ENCODE measurements at regions not wholly inside any gene's neighbourhood (a gene's known extent, or its start where the extent isn't known, plus 50 kb on each side); places are given as distances from the start of the nearest gene placed in this dataset.

DNA sequence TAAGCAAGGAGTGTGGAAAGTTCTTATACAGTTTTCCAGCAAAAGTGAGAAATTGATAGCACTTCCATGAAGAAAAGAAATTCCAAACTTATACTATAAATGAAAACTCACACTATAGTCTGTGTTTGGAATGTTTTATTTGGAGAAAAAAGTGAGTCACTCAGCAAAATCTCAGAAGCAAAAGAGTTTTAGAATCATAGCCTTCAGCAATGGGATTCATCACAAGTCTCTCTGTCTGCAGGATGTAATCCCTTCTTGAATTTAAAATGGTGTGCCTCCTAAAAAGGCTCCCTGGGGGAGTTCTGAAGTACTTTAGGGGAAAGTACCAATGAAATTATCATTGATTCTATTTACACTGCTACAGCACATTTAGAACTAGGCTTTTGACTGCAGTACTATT is 756.4 kb downstream of the XPNPEP1 start:
- no peak for DNase-seq (ENCODE audit: extremely low spot score)
- no peaks in the 10 kb centered on the region for H3K36me3 ChIP-seq
- no peak overlapping the region for H3K4me3 ChIP-seq
- intact Hi-C loops (cut with DNase I): no loop called here
- TF ChIP-seq, protein P1, sequence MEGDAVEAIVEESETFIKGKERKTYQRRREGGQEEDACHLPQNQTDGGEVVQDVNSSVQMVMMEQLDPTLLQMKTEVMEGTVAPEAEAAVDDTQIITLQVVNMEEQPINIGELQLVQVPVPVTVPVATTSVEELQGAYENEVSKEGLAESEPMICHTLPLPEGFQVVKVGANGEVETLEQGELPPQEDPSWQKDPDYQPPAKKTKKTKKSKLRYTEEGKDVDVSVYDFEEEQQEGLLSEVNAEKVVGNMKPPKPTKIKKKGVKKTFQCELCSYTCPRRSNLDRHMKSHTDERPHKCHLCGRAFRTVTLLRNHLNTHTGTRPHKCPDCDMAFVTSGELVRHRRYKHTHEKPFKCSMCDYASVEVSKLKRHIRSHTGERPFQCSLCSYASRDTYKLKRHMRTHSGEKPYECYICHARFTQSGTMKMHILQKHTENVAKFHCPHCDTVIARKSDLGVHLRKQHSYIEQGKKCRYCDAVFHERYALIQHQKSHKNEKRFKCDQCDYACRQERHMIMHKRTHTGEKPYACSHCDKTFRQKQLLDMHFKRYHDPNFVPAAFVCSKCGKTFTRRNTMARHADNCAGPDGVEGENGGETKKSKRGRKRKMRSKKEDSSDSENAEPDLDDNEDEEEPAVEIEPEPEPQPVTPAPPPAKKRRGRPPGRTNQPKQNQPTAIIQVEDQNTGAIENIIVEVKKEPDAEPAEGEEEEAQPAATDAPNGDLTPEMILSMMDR (IDR thresholded peaks at IDR 0.05): no peak
- TF ChIP-seq POLR2A (IDR thresholded peaks at IDR 0.05; ENCODE audit: low read depth): no peak
- no peak for TF ChIP-seq POLR2AphosphoS5 (IDR thresholded peaks at IDR 0.05)
- no peak for TF ChIP-seq EP300 (IDR thresholded peaks at IDR 0.05)
- no peak overlapping the region for H3K27ac ChIP-seq (replicated peaks in 1 of 4)
- H3K27me3 ChIP-seq: no peaks in the 10 kb centered on the region
- no peaks in the 10 kb centered on the region for H3K9me3 ChIP-seq
- H3K4me1 ChIP-seq: no peaks in the 10 kb centered on the region

DNA sequence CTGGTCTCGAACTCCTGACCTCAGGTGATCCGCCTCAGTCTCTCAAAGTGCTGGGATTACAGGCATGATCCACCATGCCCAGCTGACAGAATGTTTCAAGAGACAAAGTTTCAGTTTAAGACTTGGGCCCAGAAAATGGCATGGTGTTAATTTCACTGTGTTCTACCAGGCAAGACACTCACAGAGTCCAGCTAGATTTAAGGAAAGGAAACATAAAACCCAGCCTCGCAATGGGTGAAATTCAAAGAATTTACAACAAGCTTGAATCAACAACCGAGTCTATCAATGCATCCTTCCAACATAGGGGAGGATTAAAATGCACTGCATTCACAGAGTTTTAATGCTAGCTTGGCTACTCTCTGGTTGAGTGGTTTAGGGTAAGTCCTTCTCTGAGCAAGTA is 764.0 kb downstream of the XPNPEP1 start:
- H3K27ac ChIP-seq (replicated peaks in 1 of 4): no peak overlapping the region
- H3K4me3 ChIP-seq: no peak overlapping the region
- DNase-seq (ENCODE audit: extremely low spot score): no peak
- WGBS: 88% methylated on average over 2 of the region's 4 CpGs
- H3K27me3 ChIP-seq: no peaks in the 10 kb centered on the region
- no peaks in the 10 kb centered on the region for H3K9me3 ChIP-seq
- no peaks in the 10 kb centered on the region for H3K36me3 ChIP-seq
- H3K4me1 ChIP-seq: no peaks in the 10 kb centered on the region
- TF ChIP-seq, protein P1 (IDR thresholded peaks at IDR 0.05): no peak
- TF ChIP-seq EP300 (IDR thresholded peaks at IDR 0.05): no peak
- TF ChIP-seq POLR2AphosphoS5 (IDR thresholded peaks at IDR 0.05): no peak
- no peak for TF ChIP-seq POLR2A (IDR thresholded peaks at IDR 0.05; ENCODE audit: low read depth)
- intact Hi-C loops (cut with DNase I): no loop called here

DNA sequence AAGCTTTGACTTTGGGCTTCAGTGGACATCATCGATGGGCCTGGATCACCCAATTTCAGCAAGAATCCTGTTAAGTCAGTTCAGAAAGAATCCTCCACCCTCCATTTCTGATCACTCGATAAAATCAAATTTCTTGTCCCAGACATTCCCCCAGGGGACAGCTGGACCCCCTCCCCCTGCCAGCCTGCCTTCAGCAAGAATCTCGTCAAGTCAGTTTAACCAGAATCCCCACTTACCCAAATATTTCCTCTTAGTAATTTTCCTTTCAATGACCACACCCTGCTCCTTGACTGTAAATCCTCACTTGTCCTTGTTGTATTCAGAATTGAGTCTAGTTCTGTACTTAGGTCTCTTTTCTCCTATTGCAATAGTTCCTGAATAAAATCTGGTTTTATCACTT is 766.9 kb downstream of the XPNPEP1 start:
- H3K27ac ChIP-seq (replicated peaks in 1 of 4): no peak overlapping the region
- no peaks in the 10 kb centered on the region for H3K4me1 ChIP-seq
- intact Hi-C loops (cut with DNase I): no loop called here
- no peak overlapping the region for H3K4me3 ChIP-seq
- WGBS: 83% methylated on average over 3 of the region's 3 CpGs
- no peaks in the 10 kb centered on the region for H3K9me3 ChIP-seq
- DNase-seq (ENCODE audit: extremely low spot score): no peak
- H3K27me3 ChIP-seq: no peaks in the 10 kb centered on the region
- no peaks in the 10 kb centered on the region for H3K36me3 ChIP-seq
- no peak for TF ChIP-seq POLR2A (IDR thresholded peaks at IDR 0.05; ENCODE audit: low read depth)
- TF ChIP-seq, protein P1 (IDR thresholded peaks at IDR 0.05): no peak
- TF ChIP-seq EP300 (IDR thresholded peaks at IDR 0.05): no peak
- no peak for TF ChIP-seq POLR2AphosphoS5 (IDR thresholded peaks at IDR 0.05)

DNA sequence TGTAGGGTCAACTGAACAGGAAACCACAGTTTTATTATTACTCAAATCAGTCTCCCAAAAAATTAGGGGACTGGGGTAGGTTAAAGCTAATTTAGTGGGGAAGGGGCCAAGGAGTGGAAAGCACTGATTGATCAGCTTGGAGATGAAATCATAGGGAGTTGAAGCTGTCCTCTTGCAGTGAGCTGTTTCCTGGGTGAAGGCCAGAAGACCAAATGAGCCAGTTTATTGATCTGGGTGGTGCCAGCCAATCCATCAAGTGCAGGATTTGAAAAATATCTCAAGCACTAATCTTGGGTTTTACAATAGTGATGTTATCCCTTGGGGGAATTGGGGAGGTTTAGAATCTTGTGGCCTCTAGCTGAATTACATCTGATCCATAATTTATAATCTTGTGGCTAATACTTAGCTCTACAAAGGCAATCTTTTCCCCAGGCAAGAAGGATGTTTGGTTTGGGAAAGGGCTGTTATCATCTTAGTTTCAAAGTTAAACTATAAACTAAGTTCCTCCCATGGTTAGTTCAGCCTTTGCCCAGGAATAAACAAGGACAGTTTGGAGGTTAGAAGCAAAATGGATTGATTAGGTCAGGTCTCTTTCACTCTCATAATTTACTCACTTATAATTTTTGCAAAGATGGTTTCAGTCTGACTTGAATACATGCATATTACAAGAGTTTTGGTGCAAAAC is 773.5 kb downstream of the XPNPEP1 start:
- Histone ChIP-seq H3K4me3 (no peak overlapping the region), H3K27me3 (no peaks in the 10 kb centered on the region), H3K4me1 (no peaks in the 10 kb centered on the region), H3K36me3 (no peaks in the 10 kb centered on the region), H3K27ac (replicated peaks in 1 of 4) (no peak overlapping the region), H3K9me3 (no peaks in the 10 kb centered on the region)
- DNase-seq (ENCODE audit: extremely low spot score): no peak
- intact Hi-C loops (cut with DNase I): no loop called here
- TF ChIP-seq POLR2A (IDR thresholded peaks at IDR 0.05; ENCODE audit: low read depth): no peak
- no peak for TF ChIP-seq EP300 (IDR thresholded peaks at IDR 0.05)
- TF ChIP-seq, protein P1 (IDR thresholded peaks at IDR 0.05): no peak
- no peak for TF ChIP-seq POLR2AphosphoS5 (IDR thresholded peaks at IDR 0.05)

DNA sequence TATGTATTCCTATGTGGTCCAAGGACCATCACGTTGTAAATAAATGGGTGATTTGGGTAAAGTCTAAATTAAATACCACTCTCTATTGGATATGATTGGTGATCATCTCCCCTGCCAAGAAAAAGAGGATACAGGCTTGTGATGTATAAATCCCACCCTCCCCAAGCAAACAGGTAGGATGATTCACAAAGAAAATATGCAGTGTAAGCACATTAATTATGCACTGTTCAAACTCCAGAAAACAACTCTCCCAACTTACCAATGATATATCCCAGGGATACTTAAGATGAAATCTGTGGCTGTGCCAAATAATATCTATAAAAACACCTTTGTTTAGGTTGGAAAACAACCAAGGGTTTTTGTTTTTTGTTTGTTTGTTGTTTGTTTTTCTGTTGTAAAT is 795.9 kb downstream of the XPNPEP1 start:
- intact Hi-C loops (cut with DNase I): no loop called here

More for the DNA sequence above, 795.9 kb downstream of the XPNPEP1 start:
- Histone ChIP-seq H3K4me1 (no peaks in the 10 kb centered on the region), H3K9me3 (no peaks in the 10 kb centered on the region), H3K27me3 (no peaks in the 10 kb centered on the region), H3K36me3 (no peaks in the 10 kb centered on the region), H3K27ac (replicated peaks in 1 of 4) (no peak overlapping the region), H3K4me3 (no peak overlapping the region)
- no peak for DNase-seq (ENCODE audit: extremely low spot score)
- TF ChIP-seq EP300 (IDR thresholded peaks at IDR 0.05): no peak
- TF ChIP-seq, protein P1 (IDR thresholded peaks at IDR 0.05): no peak
- no peak for TF ChIP-seq POLR2AphosphoS5 (IDR thresholded peaks at IDR 0.05)
- TF ChIP-seq POLR2A (IDR thresholded peaks at IDR 0.05; ENCODE audit: low read depth): no peak
- WGBS: 74% methylated on average over 1 of the region's 1 CpG
